PC-3 (cell line): ENCODE measurements at regions not wholly inside any gene's neighbourhood (a gene's known extent, or its start where the extent isn't known, plus 50 kb on each side); places are given as distances from the start of the nearest gene placed in this dataset.

Experiments used
- EZH2 ChIP-seq: fragments of 300-600 bp; sonication (generic); IDR thresholded peaks from one replicate; pipeline ENCODE4 v1.6.1; 2017; ENCODE audit warnings: antibody characterized with exemption, mild to moderate bottlenecking, low read length; ENCODE audit not compliant: unreplicated experiment
- EZH2phosphoT487 ChIP-seq: fragments of 300-600 bp; sonication (generic); IDR thresholded peaks from 2 replicates; pipeline ENCODE4 v1.6.1; 2018; ENCODE audit warnings: mild to moderate bottlenecking, antibody characterized with exemption, low read length, borderline replicate concordance
- TF ChIP-seq, protein P1 (sequence below): fragments of 300-600 bp; sonication (generic); conservative IDR thresholded peaks from 2 replicates; pipeline ENCODE4 v1.5.1; 2017; ENCODE audit warnings: antibody characterized with exemption, low read depth, mild to moderate bottlenecking, low read length

- TF ChIP-seq, protein P1, sequence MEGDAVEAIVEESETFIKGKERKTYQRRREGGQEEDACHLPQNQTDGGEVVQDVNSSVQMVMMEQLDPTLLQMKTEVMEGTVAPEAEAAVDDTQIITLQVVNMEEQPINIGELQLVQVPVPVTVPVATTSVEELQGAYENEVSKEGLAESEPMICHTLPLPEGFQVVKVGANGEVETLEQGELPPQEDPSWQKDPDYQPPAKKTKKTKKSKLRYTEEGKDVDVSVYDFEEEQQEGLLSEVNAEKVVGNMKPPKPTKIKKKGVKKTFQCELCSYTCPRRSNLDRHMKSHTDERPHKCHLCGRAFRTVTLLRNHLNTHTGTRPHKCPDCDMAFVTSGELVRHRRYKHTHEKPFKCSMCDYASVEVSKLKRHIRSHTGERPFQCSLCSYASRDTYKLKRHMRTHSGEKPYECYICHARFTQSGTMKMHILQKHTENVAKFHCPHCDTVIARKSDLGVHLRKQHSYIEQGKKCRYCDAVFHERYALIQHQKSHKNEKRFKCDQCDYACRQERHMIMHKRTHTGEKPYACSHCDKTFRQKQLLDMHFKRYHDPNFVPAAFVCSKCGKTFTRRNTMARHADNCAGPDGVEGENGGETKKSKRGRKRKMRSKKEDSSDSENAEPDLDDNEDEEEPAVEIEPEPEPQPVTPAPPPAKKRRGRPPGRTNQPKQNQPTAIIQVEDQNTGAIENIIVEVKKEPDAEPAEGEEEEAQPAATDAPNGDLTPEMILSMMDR, result no peak
- TF ChIP-seq EZH2phosphoT487 (no peak), EZH2 (no peak)
These were observed 106.1 kb upstream of the FSCB start for GRCh38 chr14:44613061-44613712.
